ENCODE measurements at regions not wholly inside any gene's neighbourhood (a gene's known extent, or its start where the extent isn't known, plus 50 kb on each side); places are given as distances from the start of the nearest gene placed in this dataset.

DNA sequence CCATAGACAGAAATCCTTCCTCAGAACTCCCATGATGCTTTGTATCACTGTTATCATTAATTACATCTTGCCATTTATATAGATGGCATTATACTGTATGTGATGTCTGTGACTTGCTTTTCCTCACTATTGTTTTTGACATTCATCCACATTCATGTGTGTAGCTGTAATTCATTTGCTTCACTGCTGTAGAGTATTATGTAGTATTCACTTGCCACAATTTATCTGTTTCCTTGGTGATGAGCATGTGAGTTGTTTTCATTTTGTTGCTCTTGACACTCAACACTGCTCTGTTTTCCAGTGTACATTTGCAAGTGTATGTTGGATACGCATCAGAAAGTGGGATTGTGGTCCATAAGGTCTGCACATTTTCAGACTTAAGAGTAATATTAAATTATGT is 328.6 kb upstream of the C11orf87 start:
- DNase-seq (ENCODE audit: low read depth in 1 of 2, low spot score in 1 of 2) (no peak), FAIRE-seq (no peak), ATAC-seq (no peak)
- TF ChIP-seq, protein P1, sequence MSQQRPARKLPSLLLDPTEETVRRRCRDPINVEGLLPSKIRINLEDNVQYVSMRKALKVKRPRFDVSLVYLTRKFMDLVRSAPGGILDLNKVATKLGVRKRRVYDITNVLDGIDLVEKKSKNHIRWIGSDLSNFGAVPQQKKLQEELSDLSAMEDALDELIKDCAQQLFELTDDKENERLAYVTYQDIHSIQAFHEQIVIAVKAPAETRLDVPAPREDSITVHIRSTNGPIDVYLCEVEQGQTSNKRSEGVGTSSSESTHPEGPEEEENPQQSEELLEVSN (IDR thresholded peaks at IDR 0.05; ENCODE audit: borderline replicate concordance, low read depth) = no peak
- TF ChIP-seq ESRRA (IDR thresholded peaks at IDR 0.05; ENCODE audit: borderline replicate concordance, low read length) (no peak), CHD4 (IDR thresholded peaks at IDR 0.05; ENCODE audit: borderline replicate concordance) (no peak), ZNF302 (CRISPR knock-in tag; IDR thresholded peaks at IDR 0.05) (no peak), JUNB (IDR thresholded peaks at IDR 0.05) (no peak), RFX5 (IDR thresholded peaks at IDR 0.05) (no peak), NR3C1 (IDR thresholded peaks at IDR 0.05) (no peak)
- TF ChIP-seq, protein P2, sequence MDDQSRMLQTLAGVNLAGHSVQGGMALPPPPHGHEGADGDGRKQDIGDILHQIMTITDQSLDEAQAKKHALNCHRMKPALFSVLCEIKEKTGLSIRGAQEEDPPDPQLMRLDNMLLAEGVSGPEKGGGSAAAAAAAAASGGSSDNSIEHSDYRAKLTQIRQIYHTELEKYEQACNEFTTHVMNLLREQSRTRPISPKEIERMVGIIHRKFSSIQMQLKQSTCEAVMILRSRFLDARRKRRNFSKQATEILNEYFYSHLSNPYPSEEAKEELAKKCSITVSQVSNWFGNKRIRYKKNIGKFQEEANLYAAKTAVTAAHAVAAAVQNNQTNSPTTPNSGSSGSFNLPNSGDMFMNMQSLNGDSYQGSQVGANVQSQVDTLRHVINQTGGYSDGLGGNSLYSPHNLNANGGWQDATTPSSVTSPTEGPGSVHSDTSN (IDR thresholded peaks at IDR 0.05) = no peak
- CTCF ChIA-PET = no interaction called here
- no peak overlapping the region for H3K4me3 ChIP-seq
- no peaks in the 10 kb centered on the region for H3K9me3 ChIP-seq
- WGBS (ENCODE audit: missing lambda C conversion rate) = 94% methylated on average over 1 of the region's 1 CpG
- no peak overlapping the region for H3K27ac ChIP-seq
- POLR2A ChIA-PET = no interaction called here
- H3K4me1 ChIP-seq = no peaks in the 10 kb centered on the region
- H3K4me2 ChIP-seq = no peak overlapping the region

DNA sequence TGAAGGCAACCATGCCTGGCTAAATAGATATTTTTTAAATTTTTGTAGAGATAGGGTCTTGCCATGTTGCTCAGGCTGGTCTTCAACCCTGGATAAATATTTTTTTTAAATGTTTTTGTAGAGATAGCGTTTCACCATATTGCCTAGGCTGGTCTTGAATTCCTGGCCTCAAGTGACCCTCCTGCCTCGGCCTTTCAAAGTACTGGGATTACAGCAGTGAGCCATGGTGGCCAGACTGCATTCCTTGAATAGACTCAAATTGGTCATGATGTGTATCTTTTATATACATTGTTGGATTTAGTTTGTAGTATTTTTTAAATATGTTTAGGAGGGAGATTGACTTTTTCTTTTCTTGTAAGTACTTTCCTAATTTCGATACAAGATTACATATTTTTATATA is 325.7 kb upstream of the C11orf87 start:
- Histone ChIP-seq H3K27ac (no peak overlapping the region), H3K4me2 (no peak overlapping the region), H3K4me1 (no peaks in the 10 kb centered on the region), H3K4me3 (no peak overlapping the region), H3K9me3 (no peaks in the 10 kb centered on the region)
- DNase-seq (ENCODE audit: low read depth in 1 of 2, low spot score in 1 of 2) = no peak
- ATAC-seq = no peak
- no peak for FAIRE-seq
- CTCF ChIA-PET = no interaction called here
- WGBS (ENCODE audit: missing lambda C conversion rate) = 80% methylated on average over 3 of the region's 3 CpGs
- POLR2A ChIA-PET = no interaction called here
- TF ChIP-seq MAFK (IDR thresholded peaks at IDR 0.05; ENCODE audit: partially characterized antibody) (no peak), RFX5 (IDR thresholded peaks at IDR 0.05) (no peak), NR3C1 (IDR thresholded peaks at IDR 0.05) (no peak), RARB (CRISPR knock-in tag; IDR thresholded peaks at IDR 0.05) (no peak), KDM5A (IDR thresholded peaks at IDR 0.05) (no peak), POLR2AphosphoS2 (conservative IDR thresholded peaks at IDR 0.05; ENCODE audit: low read length) (no peak), POLR2A (IDR thresholded peaks at IDR 0.05; ENCODE audit: low read length) (no peak), RCOR1 (IDR thresholded peaks at IDR 0.05; ENCODE audit: low read depth, low read length) (no peak), SREBF2 (IDR thresholded peaks at IDR 0.05) (no peak)
- TF ChIP-seq, protein P3, sequence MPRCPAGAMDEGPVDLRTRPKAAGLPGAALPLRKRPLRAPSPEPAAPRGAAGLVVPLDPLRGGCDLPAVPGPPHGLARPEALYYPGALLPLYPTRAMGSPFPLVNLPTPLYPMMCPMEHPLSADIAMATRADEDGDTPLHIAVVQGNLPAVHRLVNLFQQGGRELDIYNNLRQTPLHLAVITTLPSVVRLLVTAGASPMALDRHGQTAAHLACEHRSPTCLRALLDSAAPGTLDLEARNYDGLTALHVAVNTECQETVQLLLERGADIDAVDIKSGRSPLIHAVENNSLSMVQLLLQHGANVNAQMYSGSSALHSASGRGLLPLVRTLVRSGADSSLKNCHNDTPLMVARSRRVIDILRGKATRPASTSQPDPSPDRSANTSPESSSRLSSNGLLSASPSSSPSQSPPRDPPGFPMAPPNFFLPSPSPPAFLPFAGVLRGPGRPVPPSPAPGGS (IDR thresholded peaks at IDR 0.05) = no peak
- TF ChIP-seq, protein P4, sequence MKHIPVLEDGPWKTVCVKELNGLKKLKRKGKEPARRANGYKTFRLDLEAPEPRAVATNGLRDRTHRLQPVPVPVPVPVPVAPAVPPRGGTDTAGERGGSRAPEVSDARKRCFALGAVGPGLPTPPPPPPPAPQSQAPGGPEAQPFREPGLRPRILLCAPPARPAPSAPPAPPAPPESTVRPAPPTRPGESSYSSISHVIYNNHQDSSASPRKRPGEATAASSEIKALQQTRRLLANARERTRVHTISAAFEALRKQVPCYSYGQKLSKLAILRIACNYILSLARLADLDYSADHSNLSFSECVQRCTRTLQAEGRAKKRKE (CRISPR knock-in tag; IDR thresholded peaks at IDR 0.05; ENCODE audit: low read depth) = no peak
- TF ChIP-seq, protein P5, sequence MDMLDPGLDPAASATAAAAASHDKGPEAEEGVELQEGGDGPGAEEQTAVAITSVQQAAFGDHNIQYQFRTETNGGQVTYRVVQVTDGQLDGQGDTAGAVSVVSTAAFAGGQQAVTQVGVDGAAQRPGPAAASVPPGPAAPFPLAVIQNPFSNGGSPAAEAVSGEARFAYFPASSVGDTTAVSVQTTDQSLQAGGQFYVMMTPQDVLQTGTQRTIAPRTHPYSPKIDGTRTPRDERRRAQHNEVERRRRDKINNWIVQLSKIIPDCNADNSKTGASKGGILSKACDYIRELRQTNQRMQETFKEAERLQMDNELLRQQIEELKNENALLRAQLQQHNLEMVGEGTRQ (IDR thresholded peaks at IDR 0.05) = no peak

DNA sequence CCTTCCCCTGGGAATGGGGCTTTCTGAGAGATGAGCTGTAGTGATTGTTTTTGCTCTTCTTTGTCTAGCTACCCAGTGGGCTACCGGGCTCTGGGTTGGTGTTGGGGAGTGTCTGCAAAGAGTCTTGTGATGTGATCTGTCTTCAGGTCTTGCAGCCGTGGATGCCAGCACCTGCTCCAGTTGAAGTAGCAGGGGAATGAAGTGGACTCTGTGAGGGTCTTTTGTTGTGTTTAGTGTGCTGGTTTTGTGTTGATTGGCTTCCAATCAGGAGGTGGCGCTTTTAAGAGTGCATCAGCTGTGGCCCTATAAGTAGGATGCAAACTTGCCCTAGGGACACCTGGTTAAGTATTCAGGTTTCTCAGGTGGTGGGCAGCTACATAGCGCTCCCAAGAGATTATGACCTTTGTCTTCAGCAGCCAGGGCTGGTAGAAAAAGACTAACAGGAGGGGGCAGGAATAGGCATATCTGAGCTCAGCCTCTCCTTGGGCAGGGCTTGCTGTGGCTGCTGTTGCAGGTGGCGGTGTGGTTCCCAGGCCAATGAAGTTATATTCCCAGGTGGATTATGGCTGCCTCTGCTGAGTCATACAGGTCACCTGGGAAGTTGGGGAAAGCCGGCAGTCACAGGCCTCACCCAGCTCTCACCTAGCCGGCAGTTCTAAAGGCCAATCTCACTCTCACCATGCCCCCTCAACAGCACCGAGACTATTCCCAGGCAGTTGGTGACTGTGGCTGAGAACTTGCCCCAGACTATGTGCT is 315.7 kb upstream of the C11orf87 start:
- ATAC-seq = no peak
- no peak for FAIRE-seq
- ChIA-PET POLR2A (no interaction called here), CTCF (interaction anchor here (1.0 to 1.2 kb wide), 2 partner anchors 11 to 15 kb away, joined by 3 to 4 read pairs; no protein-coding TSS in a partner anchor)
- H3K4me3 ChIP-seq = no peak overlapping the region
- 88% methylated on average over 4 of the region's 8 CpGs for WGBS (ENCODE audit: missing lambda C conversion rate)
- DNase-seq (ENCODE audit: low read depth in 1 of 2, low spot score in 1 of 2) = no peak
- peaks cover 4% of the 10 kb centered on the region; the same call in 1 of the 3 replicates for H3K4me1 ChIP-seq
- H3K4me2 ChIP-seq = no peak overlapping the region
- no peaks in the 10 kb centered on the region for H3K9me3 ChIP-seq
- no peak overlapping the region for H3K27ac ChIP-seq
- TF ChIP-seq, protein P3 (IDR thresholded peaks at IDR 0.05) = no peak
- TF ChIP-seq POLR2AphosphoS2 (conservative IDR thresholded peaks at IDR 0.05; ENCODE audit: low read length) (no peak), BHLHE40 (IDR thresholded peaks at IDR 0.05; ENCODE audit: low read depth, low read length) (no peak), SMC3 (IDR thresholded peaks at IDR 0.05) (no peak), FOSL2 (IDR thresholded peaks at IDR 0.05) (no peak), FOSL2 (CRISPR knock-in tag; IDR thresholded peaks at IDR 0.05) (no peak), NPAS2 (CRISPR knock-in tag; IDR thresholded peaks at IDR 0.05; ENCODE audit: borderline replicate concordance) (no peak), SREBF2 (IDR thresholded peaks at IDR 0.05) (no peak), CEBPB (IDR thresholded peaks at IDR 0.05) (no peak)
- TF ChIP-seq, protein P6, sequence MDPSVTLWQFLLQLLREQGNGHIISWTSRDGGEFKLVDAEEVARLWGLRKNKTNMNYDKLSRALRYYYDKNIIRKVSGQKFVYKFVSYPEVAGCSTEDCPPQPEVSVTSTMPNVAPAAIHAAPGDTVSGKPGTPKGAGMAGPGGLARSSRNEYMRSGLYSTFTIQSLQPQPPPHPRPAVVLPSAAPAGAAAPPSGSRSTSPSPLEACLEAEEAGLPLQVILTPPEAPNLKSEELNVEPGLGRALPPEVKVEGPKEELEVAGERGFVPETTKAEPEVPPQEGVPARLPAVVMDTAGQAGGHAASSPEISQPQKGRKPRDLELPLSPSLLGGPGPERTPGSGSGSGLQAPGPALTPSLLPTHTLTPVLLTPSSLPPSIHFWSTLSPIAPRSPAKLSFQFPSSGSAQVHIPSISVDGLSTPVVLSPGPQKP (IDR thresholded peaks at IDR 0.05; ENCODE audit: low read depth, low read length) = no peak
- TF ChIP-seq, protein P7, sequence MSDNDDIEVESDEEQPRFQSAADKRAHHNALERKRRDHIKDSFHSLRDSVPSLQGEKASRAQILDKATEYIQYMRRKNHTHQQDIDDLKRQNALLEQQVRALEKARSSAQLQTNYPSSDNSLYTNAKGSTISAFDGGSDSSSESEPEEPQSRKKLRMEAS (IDR thresholded peaks at IDR 0.05) = no peak
- TF ChIP-seq, protein P4 (CRISPR knock-in tag; IDR thresholded peaks at IDR 0.05; ENCODE audit: low read depth) = no peak
